ENCODE measurements at regions not wholly inside any gene's neighbourhood (a gene's known extent, or its start where the extent isn't known, plus 50 kb on each side); places are given as distances from the start of the nearest gene placed in this dataset.
A peak's percentile ranks its signal among the peaks of the same experiment; 100 is the strongest.
"Not testable (repeated sequence)": the region's sequence is repeated elsewhere in the genome, so short reads cannot be mapped to it uniquely, and the experiment has no call there.

GRCh38 chr12:93979189-93979588 lies 169.2 kb upstream of the PLXNC1 start:
- no peak for DNase-seq

DNA sequence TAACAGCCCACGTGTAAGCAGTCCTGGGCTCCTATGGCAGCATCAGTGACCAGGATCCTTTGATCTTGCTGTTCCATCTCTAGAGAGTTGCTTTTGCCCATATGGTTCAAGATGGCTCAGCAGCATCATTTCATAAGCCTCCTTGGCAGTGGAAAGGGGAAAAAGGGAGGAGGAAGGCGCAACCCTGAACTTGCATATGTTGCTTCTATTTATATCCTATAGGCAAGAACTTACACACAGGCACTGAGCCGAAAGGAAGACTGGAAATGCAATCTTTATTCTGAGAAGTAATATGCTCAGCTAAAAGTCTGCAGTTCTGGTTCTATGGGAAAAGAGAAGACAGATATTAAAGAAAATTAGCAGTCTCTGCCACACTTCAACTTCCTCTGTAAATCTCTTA lies 167.7 kb upstream of the PLXNC1 start:
- DNase-seq: no peak

DNA sequence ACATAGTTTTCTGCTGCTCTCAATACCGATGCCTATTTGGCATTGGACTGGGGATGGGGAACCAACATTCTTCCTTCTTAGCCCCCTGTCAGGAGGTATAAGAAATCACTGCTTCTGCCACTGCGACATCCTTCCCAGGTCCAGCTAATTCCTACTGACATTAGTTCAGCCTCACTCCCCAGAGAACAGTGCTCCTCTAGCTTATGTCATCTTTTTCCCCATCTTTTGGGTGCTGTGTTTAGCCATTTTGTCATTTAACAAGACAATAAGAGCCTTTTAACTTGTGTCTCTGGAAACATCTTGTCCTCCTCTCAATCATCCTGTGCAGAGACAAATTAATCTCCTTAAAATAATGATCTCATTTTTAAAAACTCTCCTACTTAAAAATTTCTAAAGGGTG lies 167.0 kb upstream of the PLXNC1 start:
- DNase-seq: no peak

DNA sequence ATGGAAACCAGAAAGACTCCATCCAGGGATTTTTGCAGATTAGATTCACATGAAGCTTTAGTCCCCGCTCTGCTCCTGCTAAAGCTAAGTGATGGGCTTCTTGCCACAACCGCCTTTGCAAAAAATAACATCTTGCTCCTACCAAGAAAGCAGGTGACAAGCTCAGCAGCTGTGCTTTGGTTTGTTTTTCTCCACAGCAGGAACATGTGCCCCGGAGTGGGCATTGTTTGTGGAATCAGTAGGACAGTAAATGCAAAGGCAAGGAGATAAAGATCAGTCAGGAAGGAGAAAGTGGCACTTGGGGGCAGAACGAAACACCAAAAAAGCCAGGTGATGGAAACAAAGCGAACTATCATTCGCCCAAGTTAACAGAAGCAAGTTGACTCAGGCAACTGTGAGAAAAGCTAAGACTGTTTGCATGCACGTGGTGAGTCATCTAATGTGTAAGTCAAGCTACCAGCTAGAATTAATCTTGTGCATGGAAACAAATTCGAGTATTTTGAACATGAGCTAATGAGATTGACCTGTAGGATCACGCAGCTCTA lies 165.5 kb upstream of the PLXNC1 start:
- peak; percentile 58 for DNase-seq

DNA sequence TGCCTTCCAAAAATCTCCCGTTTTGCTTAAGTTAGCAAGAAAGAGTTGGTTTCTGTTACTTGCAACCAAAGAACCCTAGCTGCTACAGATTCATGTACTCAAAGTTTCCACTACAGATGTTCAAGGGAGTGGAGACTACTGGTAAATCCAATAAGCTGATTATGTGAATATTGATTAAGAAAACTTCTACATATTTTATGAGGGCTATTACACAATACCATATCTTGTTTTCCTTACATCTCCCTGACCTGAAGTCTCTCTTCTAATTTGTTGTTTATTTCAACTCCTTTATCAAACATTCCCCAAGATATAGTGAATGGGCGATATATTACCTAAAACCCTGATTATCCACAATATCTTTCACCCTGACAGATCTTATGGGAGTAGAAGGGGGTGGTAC lies 164.4 kb upstream of the PLXNC1 start:
- DNase-seq: no peak

DNA sequence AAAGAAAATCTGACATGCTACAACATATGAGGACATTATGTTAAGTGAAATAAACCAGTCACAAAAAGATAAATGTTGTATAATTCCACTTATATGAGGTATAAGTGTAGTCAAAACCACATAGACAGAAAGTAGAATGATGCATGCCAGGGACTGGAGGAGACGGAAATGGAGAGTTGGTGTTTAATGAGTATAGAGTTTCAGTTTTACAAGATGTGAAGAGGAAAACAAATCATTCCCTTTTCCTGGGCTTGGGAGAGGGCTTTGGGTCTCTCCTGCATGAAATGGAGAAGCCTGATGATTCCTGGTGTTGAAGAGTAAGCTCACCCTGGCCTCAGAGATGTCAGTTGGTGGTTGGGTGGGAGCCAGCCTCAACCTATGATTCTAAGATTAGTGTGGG lies 158.4 kb upstream of the PLXNC1 start:
- no peak for DNase-seq

GRCh38 chr12:93990832-93991803 lies 157.3 kb upstream of the PLXNC1 start:
- DNase-seq: peak; percentile 82

DNA sequence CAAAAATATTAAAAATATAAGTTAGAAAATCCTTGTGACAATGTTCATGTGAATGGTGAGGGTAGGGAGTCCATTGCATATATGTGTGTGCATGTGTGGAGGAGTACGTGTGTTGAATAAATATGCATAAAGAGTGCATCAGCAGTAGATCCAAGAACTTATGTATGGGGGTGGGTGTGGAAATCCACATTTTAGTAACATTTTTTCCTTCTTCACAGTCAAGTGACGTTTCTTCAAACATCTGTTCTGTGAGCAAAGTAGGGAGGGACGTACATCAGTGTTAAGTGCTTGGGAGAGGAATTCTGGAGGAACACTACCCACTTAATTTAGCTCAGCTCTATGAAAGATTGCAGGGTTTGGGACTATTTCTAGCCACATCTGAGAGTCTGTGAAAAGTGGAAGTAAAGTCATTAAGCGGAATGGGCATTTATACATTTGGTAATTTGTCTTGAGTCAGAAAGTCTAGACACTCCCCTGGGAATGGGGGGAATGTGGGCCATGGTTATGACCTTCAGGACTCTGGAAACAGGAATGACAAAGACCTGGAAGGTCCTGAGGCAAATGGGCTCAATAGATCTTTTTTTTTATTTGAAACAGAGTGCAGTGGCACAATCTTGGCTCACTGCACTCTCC lies 156.4 kb upstream of the PLXNC1 start:
- peak; percentile 56 for DNase-seq

GRCh38 chr12:93994721-93995120 lies 153.7 kb upstream of the PLXNC1 start:
- DNase-seq: no peak

DNA sequence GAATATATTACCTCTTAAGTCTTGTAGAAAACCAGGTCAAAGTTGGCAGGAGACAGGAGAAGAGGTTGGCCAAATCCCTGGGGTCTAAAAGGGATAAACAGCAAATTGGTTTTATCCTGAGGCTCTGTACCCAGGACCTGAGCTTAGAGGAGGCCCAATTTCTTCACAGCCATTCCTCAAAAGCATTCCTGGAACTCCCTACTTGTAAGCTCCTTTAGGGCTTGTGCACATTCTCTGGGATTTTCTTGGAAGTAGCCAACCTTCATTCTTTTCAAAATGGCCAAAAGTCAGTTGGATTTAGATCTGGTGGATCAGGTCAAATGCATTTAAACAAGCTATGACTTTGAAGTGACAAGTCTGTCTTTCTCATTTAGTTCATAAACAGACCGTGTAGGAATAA lies 152.1 kb upstream of the PLXNC1 start:
- DNase-seq: no peak

DNA sequence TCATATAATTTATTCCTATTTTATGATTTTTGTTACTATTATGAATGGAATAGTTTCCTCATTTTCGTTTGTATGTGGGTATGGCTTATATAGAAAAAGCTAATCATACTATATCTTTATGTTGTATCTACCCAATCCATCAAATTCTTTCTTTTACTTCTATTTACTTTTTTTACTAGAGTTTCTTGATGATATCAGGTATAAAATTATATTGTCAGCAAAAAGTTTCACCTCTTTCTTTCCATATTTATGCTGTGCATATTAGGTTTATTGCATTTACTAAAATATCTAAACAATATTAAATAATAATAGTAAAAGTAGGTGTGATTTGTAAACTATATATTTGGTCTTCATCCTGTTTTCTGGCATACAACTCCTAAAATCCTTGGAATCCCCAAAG lies 146.7 kb upstream of the PLXNC1 start:
- DNase-seq: no peak

DNA sequence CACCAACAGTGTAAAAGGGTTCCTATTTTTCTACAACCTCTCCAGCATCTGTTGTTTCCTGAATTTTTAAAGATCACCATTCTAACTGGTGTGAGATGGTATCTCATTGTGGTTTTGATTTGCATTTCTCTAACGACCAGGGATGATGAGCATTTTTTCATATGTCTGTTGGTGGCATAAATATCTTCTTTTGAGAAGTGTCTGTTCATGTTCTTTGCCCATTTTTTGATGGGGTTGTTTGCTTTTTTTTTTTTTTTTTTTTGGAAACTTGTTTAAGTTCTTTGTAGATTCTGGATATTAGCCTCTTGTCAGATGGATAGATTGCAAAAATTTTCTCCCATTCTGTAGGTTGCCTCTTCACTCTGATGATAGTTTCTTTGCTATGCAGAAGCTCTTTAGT lies 145.5 kb upstream of the PLXNC1 start:
- DNase-seq: not testable (repeated sequence)

DNA sequence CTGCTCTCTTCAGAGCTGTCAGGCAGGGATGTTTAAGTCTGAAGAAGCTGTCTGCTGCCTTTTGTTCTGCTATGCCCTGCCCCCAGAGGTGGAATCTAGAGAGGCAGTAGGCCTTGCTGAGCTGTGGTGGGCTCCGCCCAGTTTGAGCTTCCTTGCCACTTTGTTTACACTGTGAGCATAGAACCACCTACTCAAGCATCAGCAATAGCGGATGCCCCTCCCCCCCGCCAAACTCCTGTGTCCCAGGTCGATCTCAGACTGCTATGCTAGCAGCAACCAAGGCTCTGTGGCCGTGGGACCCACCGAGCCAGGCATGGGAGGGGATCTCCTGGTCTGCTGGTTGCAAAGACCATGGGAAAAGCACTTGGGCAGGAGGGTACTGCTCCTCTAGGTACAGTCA lies 140.5 kb upstream of the PLXNC1 start:
- DNase-seq: not testable (repeated sequence)

GRCh38 chr12:94010307-94010706 lies 138.1 kb upstream of the PLXNC1 start:
- DNase-seq: no peak

GRCh38 chr12:94012071-94012470 lies 136.3 kb upstream of the PLXNC1 start:
- DNase-seq: no peak

GRCh38 chr12:94012590-94012989 lies 135.8 kb upstream of the PLXNC1 start:
- no peak for DNase-seq

- not testable (repeated sequence) for DNase-seq
Observed at GRCh38 chr12:94017247-94017646, 131.1 kb upstream of the PLXNC1 start.

DNA sequence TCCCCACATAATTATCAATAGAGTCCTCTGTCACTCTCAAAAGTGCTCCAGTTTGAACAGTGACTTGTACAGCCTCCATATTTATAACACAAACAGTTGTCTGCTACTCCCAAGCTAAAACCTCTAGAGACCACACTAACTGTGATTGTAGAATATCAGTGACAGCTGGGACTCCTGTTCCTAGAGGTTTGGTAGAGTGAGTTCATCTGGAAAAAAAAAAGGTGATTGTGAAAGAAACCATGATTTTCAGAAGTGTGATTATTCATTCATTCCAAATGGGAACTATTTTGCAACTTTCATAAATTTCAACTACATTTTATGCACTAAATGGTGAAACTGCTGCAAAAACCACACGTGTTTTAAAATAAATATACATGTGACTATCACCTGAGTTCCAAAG lies 128.0 kb upstream of the PLXNC1 start:
- DNase-seq: no peak

- DNase-seq: no peak
Observed at GRCh38 chr12:94023879-94024278, 124.5 kb upstream of the PLXNC1 start.

GRCh38 chr12:94025068-94025467 lies 123.3 kb upstream of the PLXNC1 start:
- no peak for DNase-seq

GRCh38 chr12:94025756-94026155 lies 122.6 kb upstream of the PLXNC1 start:
- DNase-seq: no peak

DNA sequence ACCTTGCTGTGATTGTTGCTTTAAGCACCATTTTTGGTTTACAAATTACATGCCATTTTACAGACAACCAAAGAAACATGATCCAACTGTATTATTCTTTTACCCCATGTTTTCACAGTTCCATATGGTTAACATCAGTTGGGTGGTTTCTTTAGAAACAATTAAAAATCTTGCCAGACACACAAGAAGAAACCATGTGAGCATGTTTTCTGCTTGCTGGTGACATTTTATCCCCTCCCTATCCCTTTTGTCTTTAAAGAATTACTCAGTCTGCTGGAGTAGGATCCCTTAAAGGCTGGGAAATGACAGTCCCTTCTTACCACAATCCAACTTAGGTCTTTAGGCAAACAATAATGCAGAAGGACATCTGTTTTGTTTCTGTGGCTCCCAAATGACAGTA lies 121.8 kb upstream of the PLXNC1 start:
- peak; percentile 28 for DNase-seq

- DNase-seq: no peak
Observed at GRCh38 chr12:94027561-94027960, 120.8 kb upstream of the PLXNC1 start.

- no peak for DNase-seq
Observed at GRCh38 chr12:94031763-94032162, 116.6 kb upstream of the PLXNC1 start.
